GM12875 (cell line): ENCODE measurements at regions not wholly inside any gene's neighbourhood (a gene's known extent, or its start where the extent isn't known, plus 50 kb on each side); places are given as distances from the start of the nearest gene placed in this dataset.

Experiments
- H3K4me3 ChIP-seq: one replicate; pipeline ENCODE4 v1.5.1; 2011; ENCODE audit warnings: low read depth, low read length, control low read depth
- TF ChIP-seq, protein P1 (sequence below): IDR thresholded peaks from 2 replicates; pipeline ENCODE4 v1.5.1; 2011; ENCODE audit warnings: low read depth, mild to moderate bottlenecking, control low read depth, inconsistent platforms, low read length, moderate library complexity, borderline replicate concordance; ENCODE audit not compliant: insufficient read depth

DNA sequence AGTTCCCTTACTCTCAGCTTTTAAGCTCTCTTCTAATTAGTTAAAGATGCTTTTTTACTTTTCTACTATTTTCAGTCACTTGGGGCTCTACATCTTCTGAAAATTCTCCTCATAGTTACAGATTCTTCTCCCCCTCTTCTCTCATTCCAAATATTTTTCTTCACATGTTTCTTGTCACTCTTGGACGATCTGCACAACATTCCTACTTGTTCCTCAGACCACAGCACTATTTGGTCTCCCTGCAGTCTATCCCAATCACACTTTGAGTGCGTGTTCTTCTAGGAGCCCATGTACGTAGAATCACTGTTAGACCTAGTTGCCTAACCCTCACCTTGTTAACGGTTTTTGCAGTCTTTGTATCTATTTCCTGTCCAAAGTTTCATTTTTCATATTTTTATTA is 222.5 kb upstream of the SPRY2 start:
- TF ChIP-seq, protein P1, sequence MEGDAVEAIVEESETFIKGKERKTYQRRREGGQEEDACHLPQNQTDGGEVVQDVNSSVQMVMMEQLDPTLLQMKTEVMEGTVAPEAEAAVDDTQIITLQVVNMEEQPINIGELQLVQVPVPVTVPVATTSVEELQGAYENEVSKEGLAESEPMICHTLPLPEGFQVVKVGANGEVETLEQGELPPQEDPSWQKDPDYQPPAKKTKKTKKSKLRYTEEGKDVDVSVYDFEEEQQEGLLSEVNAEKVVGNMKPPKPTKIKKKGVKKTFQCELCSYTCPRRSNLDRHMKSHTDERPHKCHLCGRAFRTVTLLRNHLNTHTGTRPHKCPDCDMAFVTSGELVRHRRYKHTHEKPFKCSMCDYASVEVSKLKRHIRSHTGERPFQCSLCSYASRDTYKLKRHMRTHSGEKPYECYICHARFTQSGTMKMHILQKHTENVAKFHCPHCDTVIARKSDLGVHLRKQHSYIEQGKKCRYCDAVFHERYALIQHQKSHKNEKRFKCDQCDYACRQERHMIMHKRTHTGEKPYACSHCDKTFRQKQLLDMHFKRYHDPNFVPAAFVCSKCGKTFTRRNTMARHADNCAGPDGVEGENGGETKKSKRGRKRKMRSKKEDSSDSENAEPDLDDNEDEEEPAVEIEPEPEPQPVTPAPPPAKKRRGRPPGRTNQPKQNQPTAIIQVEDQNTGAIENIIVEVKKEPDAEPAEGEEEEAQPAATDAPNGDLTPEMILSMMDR: no peak
- H3K4me3 ChIP-seq: no peak overlapping the region

DNA sequence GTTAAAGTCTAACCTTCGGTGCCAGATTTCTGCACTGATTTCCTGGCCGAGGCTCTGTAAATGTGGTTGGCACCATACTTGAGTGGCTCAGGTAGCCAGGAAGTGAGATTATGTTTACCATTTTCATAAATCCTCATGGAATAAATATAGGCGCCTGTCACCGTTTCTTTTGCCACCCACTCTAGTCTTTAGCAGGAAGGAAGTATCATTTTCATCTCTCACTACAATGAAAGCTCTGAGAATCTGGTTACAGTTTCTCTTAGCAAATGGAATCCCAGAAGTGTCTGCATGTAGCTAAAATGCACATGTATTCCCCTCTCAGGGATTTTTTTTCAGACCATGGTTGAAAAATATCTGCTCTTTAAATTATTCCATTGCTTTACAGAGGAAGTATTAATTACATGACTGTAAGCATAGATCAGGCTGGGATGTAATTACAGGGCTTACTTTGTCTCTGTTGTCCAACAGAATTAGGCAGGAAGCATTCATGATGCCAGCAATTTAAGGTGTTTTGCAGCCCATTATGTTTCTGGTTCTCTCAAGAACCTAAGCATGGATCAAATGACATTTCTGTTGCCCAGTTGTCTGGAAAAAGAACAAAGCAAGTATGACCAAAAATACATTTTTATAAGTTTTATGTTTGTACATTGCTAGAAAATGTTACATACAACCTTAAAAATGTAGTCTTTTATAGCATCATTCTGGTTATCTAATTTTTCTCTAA is 221.7 kb upstream of the SPRY2 start:
- TF ChIP-seq, protein P1: no peak
- H3K4me3 ChIP-seq: no peak overlapping the region

DNA sequence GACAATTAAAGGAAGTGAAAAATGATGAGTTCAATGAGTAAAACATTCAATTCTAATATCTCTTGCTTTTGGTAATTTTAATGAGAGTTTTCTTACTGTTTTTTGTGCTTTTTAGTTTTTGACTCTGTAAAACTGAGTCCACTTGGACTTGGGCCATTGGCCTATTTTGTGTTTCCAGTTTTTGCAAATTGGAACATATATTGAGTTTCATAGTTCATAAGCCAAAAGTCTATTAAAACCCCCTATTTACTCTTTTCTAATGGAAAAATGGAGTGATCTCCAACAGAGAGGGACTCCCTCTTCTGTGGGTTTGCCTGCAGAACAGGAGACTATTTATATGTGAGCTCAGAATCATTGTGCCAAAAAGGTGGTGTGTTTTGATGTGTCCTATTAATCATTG is 219.7 kb upstream of the SPRY2 start:
- TF ChIP-seq, protein P1: no peak
- no peak overlapping the region for H3K4me3 ChIP-seq

DNA sequence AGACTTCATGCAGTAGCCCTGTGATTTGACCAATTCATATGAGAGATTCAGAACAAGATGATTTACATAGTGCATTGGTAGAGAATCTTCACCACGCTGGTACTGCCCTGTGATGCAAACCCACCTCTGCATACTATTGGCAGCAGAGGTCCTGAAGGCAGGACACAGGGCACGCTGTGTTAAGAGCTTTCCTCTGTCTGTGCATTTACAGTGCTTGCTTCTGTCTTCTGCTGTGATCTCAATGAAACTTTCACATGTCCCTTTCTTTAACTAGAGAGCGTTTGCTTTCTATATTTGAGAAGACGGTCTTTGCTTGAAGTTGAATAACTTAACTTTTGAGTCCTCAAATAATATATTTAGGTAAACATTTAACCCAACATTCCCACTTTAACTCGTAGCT is 219.0 kb upstream of the SPRY2 start:
- H3K4me3 ChIP-seq: no peak overlapping the region
- TF ChIP-seq, protein P1: no peak

DNA sequence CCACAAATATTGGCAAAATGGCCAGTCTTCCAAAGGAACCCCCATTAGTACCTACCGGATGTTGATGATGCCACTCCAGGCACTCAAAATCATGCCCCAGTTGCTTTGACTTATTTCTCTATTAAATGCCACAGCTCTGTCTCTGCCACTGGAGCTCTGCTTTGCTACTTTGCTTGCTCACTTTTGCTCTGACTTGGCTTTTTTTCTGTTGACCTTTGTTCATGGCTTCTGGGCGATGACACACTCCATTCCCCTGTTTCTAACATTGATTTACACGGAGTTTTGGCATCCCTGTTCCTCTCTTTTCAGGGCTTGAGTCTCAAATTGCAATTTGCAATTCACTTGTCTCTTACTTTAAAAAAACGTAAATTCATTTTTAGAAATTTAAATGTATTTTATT is 217.1 kb upstream of the SPRY2 start:
- TF ChIP-seq, protein P1: no peak
- H3K4me3 ChIP-seq: no peak overlapping the region

DNA sequence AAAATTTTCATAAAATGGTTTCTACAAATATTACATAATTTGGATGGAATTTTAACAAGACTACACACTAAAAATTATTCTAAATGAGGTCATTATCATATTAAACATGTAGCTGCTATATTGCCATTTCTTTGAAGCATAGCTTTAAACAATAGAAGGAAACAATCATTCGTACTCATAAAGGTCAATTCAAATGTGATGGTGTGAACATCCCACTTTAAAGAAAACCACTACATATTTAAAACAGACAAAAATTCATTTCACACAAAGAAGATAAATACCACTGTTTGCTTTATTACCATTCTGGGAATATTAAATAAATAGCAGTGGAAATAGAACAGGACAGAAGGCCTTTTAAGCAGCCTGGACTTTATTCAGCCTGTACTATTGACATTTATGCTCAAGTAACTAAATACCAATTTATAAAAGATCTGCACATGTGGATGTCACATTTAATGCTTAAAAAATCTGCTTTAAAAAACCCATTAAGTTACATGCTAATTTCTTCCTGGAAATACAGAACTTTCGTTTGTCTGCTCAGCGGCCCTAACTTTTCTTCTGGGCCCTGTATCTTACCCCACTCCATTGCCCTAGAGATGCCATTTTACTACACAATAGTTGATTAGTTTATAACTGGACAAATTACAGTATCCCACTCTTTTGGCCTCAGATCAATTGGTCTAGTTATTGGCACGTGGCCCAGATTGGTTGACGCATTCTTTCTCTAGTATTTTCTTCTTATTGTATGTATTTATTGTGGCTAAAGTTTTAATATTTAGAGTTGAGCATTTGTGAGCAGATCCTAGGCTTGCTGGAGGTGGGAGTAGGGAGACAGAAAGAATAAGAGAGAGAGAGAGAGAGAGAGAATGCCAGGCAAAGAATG is 215.1 kb upstream of the SPRY2 start:
- TF ChIP-seq, protein P1: no peak
- H3K4me3 ChIP-seq: no peak overlapping the region
